Vagina (tissue), 2 donors: ENCODE measurements at regions not wholly inside any gene's neighbourhood (a gene's known extent, or its start where the extent isn't known, plus 50 kb on each side); places are given as distances from the start of the nearest gene placed in this dataset.

Source experiments
- DNase-seq, 2 donors: peaks; one replicate each; pipeline ENCODE4 v3.0.0-alpha.2; 2017; ENCODE audit errors: extremely low spot score in 2 of 2
- H3K27ac ChIP-seq: fragments of 200-600 bp; sonication (generic); one replicate; pipeline ENCODE4 v1.5.1; 2019
- H3K27me3 ChIP-seq: fragments of 200-600 bp; sonication (generic); one replicate; pipeline ENCODE4 v1.5.1; 2019
- H3K36me3 ChIP-seq, 2 donors: fragments of 200-600 bp; sonication (generic); one replicate each; pipeline ENCODE4 v1.5.1; 2017 to 2019
- H3K4me1 ChIP-seq: fragments of 200-600 bp; sonication (generic); one replicate; pipeline ENCODE4 v1.5.1; 2019
- H3K4me3 ChIP-seq, 2 donors: fragments of 200-600 bp; sonication (generic); 1 replicate in 1 of 2; 2 replicates in 1 of 2; pipeline ENCODE4 v1.5.1; 2016 to 2019
- H3K9me3 ChIP-seq: fragments of 200-600 bp; sonication (generic); one replicate; pipeline ENCODE4 v1.5.1; 2019
- CTCF ChIP-seq, 3 experiments: fragments of 450-650 bp in 2 of 3; fragments of 200-600 bp in 1 of 3; sonication (generic) in 1 of 3; IDR thresholded peaks; one replicate each; pipeline ENCODE4 v1.5.1; 2017 to 2019; ENCODE audit warnings: antibody characterized with exemption in 3 of 3, mild to moderate bottlenecking in 2 of 3, moderate library complexity in 2 of 3
- POLR2A ChIP-seq, 2 donors: fragments of 450-650 bp; IDR thresholded peaks; one replicate each; pipeline ENCODE4 v1.6.1; 2017; ENCODE audit warnings: antibody characterized with exemption in 2 of 2, mild to moderate bottlenecking in 2 of 2, moderate library complexity in 2 of 2
- POLR2AphosphoS5 ChIP-seq, 2 donors: sonication (generic); formaldehyde crosslinking; IDR thresholded peaks; one replicate each; pipeline ENCODE4 v1.9.0; 2017; ENCODE audit warnings: antibody characterized with exemption in 2 of 2, mild to moderate bottlenecking in 2 of 2, low read depth in 1 of 2; ENCODE audit not compliant: insufficient read depth in 1 of 2
- intact Hi-C: fragments of 100-400 bp; cut with DNase I; formaldehyde crosslinking; loops from one replicate; pipeline ENCODE4 v1.15.1; 2023

GRCh38 chr14:44663136-44663535, 156.1 kb upstream of the FSCB start:
- intact Hi-C loops = no loop called here
- Histone ChIP-seq H3K27ac (no peak overlapping the region), H3K4me3 (no peak overlapping the region), H3K27me3 (no peaks in the 10 kb centered on the region), H3K36me3 (no peaks in the 10 kb centered on the region), H3K4me1 (no peaks in the 10 kb centered on the region), H3K9me3 (no peaks in the 10 kb centered on the region)
- DNase-seq = no peak
- TF ChIP-seq CTCF (IDR thresholded peaks at IDR 0.05) (no peak), POLR2A (IDR thresholded peaks at IDR 0.05) (no peak), POLR2AphosphoS5 (IDR thresholded peaks at IDR 0.05; ENCODE audit: insufficient read depth in 1 of 2, low read depth in 1 of 2) (no peak)

GRCh38 chr14:44662250-44662891, 155.3 kb upstream of the FSCB start:
- Histone ChIP-seq H3K9me3 (no peaks in the 10 kb centered on the region), H3K27me3 (no peaks in the 10 kb centered on the region), H3K4me1 (no peaks in the 10 kb centered on the region), H3K27ac (no peak overlapping the region), H3K36me3 (no peaks in the 10 kb centered on the region), H3K4me3 (no peak overlapping the region)
- intact Hi-C loops = no loop called here
- no peak for TF ChIP-seq POLR2A (IDR thresholded peaks at IDR 0.05)
- no peak for TF ChIP-seq POLR2AphosphoS5 (IDR thresholded peaks at IDR 0.05; ENCODE audit: insufficient read depth in 1 of 2, low read depth in 1 of 2)
- TF ChIP-seq CTCF (IDR thresholded peaks at IDR 0.05) = no peak
- DNase-seq = no peak

- no peaks in the 10 kb centered on the region for H3K27me3 ChIP-seq
- DNase-seq = no peak
- no peak overlapping the region for H3K27ac ChIP-seq
- TF ChIP-seq POLR2A (IDR thresholded peaks at IDR 0.05) (no peak), CTCF (IDR thresholded peaks at IDR 0.05) (no peak), POLR2AphosphoS5 (IDR thresholded peaks at IDR 0.05; ENCODE audit: insufficient read depth in 1 of 2, low read depth in 1 of 2) (no peak)
- no peaks in the 10 kb centered on the region for H3K9me3 ChIP-seq
- H3K4me1 ChIP-seq = no peaks in the 10 kb centered on the region
- H3K4me3 ChIP-seq = no peak overlapping the region
- intact Hi-C loops = no loop called here
- no peaks in the 10 kb centered on the region for H3K36me3 ChIP-seq
These were observed 151.3 kb upstream of the FSCB start for GRCh38 chr14:44658389-44658696.

GRCh38 chr14:44657696-44658388, 150.8 kb upstream of the FSCB start:
- no peaks in the 10 kb centered on the region for H3K4me1 ChIP-seq
- DNase-seq = no peak

More at GRCh38 chr14:44657696-44658388, 150.8 kb upstream of the FSCB start:
- no peak overlapping the region for H3K4me3 ChIP-seq
- H3K36me3 ChIP-seq = no peaks in the 10 kb centered on the region
- TF ChIP-seq POLR2AphosphoS5 (IDR thresholded peaks at IDR 0.05; ENCODE audit: insufficient read depth in 1 of 2, low read depth in 1 of 2) (no peak), POLR2A (IDR thresholded peaks at IDR 0.05) (no peak), CTCF (IDR thresholded peaks at IDR 0.05) (no peak)
- H3K9me3 ChIP-seq = no peaks in the 10 kb centered on the region
- H3K27me3 ChIP-seq = no peaks in the 10 kb centered on the region
- no peak overlapping the region for H3K27ac ChIP-seq
- intact Hi-C loops = no loop called here
